GM21381 (cell line): ENCODE measurements at regions not wholly inside any gene's neighbourhood (a gene's known extent, or its start where the extent isn't known, plus 50 kb on each side); places are given as distances from the start of the nearest gene placed in this dataset.

ENCODE experiments used
- ATAC-seq: cut with Tn5 transposase; IDR thresholded peaks from one replicate; pipeline ENCODE4 v1.9.1; 2021; ENCODE audit warnings: mild to moderate bottlenecking, moderate library complexity; ENCODE audit not compliant: unreplicated experiment

- no peak for ATAC-seq
These were observed 199.5 kb upstream of the NFE2L3 start for GRCh38 chr7:25952261-25953057.

DNA sequence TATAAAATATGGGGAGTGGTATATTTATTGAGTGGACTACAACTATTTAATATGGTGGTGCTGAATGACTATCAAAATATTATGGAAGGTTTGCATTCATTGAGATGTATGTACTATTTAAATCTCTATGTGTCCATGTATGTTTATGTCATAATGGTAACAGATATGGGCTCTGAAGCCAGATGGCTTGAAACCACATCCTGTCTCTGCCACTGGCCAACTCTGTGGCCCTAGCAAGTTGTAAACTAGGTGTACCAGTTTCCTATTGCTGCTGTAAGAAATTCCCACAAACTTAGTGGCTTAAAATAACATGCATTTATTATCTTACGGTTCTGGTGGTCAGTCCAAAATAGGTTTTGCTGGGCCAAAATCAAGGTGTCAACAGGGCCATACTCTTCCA is 198.1 kb upstream of the NFE2L3 start:
- no peak for ATAC-seq

DNA sequence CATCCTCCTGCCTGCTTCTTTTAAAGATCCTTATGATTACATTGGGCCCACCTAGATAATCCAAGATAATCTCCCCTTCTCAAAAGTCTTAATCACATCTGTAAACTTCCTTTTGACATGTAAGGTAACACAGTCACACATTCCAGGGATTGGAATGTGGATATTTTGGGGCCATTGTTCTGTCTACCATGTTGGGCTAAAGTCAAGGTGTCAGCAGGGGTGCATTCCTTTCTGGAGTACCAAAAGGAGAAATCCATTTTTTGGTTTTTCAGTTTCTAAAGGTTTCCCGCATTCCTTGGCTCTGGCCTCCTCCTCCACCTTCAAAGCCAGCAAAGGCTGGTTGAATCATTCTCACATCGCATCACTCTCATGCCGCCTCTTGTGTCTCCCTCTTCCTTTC is 197.6 kb upstream of the NFE2L3 start:
- no peak for ATAC-seq

DNA sequence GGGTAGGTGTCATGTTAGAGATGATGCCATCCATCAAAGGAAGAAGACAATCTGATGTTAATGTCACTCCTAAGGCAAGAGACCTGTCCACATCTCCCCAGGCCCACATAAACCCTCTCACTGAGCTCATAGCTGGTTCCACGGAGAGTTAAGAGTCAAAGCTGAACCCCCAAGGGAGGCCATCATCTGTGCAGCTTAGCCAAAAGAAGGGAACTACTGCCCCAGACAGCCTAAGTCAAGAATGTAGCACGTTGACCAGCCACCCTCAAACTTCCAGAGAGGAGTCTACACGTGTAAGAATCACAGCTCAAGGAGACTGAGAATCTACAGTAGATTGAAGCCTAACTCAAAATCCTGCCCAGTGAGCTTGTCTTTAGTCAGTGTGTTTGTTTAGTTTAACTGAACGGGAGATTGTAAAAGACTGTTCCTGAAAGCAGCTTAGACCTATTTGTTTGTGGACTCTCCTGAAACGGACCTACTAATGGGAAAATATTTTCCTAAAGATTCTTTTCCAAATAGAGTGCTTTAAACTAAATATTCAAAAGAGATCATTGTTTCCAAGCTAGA is 192.7 kb upstream of the NFE2L3 start:
- no peak for ATAC-seq

DNA sequence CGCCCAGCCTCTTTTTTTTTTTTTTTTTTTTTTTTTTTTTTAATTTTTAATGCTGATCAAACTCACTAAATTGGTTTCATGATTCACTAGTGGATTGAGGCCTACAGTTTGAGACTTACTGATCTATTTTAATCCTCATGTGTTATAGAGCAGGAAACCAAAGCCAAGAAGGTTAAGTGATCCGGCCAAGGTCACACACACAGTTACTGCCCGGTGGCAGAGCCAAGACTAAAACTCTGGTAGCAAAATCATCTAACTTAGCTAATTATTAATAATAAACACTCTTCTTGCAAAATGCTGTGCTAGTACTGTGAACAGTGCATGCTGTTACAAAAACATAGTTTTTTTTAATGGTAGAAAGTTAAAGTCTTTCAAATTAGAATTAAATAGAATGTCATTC is 188.3 kb upstream of the NFE2L3 start:
- no peak for ATAC-seq

DNA sequence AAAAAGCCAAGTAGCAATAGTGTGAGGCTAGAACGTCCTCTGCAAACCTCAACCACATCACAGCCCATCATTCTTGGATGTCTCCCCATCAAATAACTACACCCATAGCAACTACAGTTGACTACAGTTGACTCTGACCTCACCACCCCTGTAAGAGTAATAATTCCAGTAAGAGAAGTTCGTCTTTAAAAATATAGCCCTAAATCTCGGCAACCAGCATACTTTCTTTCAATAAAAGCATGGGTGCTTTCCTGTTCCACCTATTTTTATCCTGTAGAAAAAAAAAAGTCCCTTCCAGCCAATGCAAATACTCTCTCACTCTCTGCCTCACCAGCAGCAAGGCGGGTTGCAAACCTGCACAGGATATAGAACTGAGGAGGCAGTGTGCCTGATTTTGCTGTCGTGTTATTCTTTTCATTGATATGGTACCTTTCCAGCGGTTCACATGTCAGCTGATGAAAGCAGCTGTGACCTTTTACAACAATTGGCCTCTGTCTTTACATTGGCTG is 187.5 kb upstream of the NFE2L3 start:
- ATAC-seq = peak; percentile 24

GRCh38 chr7:25965405-25966123 is 186.4 kb upstream of the NFE2L3 start:
- ATAC-seq = no peak

- ATAC-seq = no peak
These were observed 185.5 kb upstream of the NFE2L3 start for GRCh38 chr7:25966469-25966868.

DNA sequence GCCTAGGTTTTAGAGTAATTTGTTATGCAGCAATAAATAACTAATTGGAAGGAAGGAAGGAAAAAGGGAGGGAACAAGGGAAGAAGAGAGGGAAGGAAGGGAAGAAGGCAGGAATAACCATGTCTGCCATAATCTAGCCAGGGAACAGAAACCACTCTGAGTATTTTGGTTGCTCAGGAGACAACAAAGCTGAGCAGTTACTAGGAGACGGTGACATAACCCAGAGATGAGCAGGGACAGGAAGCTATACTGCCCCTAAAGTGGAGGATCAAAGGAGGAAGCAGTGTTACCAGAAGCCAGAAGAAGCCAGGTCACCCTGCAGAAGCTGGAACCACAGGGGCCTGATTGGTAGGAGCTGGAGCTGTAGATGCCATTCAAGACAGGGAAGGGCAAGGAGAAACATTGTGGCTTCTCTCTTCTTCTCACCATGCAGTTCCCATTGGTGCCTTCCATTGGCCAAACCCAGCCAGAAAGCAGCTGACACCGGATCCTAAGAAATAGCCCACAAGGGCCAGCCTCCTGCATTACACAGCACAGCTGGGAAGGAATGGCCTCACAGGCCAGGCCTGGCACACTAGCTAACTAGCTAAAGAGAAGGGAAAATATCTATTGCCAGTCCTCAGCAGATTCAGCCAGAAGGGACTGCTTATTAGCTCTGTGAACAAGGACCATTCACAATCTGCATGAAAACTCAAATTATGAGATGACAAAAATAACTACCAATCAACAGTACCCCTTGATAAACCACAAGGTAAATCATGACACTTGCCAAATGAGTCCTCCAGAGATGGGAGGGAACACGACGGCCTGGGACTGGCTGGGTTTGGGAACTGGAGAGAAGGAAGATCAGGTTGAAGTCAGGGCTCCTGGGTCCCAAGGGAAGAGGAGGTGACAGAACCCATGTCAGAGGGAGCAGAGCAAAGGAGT is 184.5 kb upstream of the NFE2L3 start:
- peak; percentile 34 for ATAC-seq

GRCh38 chr7:25968205-25968993 is 183.6 kb upstream of the NFE2L3 start:
- peak; percentile 57 for ATAC-seq

DNA sequence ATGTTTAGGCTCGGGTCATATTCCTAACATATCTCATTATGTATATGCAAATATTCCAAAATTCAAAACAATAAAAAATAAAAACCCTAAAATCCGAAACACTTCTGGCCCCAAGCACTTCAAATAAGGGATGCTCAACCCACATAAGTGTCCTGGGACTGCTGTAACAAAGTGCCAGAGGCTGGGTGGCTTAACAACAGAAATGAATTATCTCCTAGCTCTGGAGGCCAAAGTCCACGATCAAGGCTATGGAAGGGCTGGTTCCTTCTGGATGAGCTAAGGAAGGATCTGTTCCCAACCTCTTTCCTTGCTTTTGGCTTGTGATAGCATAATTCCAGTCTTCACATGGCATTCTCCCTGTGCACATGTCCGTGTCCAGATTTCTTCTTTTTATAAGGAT is 181.6 kb upstream of the NFE2L3 start:
- ATAC-seq = no peak

DNA sequence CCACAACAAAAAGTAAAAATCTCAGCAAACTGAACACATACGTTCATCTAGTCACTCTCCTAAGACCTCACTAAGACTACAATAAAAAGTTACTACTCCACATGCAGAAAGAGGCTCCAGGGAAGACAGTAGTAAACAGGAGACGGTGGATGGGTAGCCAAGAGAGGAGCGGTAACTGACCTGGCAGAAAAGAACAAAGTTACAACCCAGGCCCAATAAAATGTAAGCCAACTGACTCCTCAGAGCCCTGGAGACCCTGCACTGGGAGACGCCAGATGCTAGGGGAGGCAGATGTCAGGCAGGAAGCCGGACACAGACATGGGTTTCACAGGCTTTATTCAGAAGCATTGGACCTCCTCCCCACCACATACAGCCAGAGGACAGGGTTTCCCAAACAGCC is 181.1 kb upstream of the NFE2L3 start:
- ATAC-seq = no peak

- no peak for ATAC-seq
These were observed 175.4 kb upstream of the NFE2L3 start for GRCh38 chr7:25976630-25977029.

DNA sequence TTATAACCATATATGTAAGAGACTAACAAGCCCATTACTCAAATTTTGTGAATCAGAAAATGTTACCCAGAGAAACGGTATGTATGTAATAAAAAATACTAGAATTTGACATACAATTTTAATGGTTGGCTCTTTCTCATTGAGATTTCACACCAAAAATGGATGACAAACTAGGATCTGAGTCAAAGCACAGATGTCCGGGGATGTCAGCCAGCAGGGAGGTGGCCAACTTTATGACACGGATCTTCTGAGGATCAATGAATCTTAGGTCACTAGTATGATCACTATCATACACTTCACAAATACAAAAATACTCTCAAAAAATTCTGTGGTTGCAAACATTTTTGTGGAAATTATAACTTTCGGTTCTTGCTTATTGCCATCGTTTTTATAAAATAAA is 173.5 kb upstream of the NFE2L3 start:
- no peak for ATAC-seq

GRCh38 chr7:25979605-25980004 is 172.4 kb upstream of the NFE2L3 start:
- no peak for ATAC-seq

DNA sequence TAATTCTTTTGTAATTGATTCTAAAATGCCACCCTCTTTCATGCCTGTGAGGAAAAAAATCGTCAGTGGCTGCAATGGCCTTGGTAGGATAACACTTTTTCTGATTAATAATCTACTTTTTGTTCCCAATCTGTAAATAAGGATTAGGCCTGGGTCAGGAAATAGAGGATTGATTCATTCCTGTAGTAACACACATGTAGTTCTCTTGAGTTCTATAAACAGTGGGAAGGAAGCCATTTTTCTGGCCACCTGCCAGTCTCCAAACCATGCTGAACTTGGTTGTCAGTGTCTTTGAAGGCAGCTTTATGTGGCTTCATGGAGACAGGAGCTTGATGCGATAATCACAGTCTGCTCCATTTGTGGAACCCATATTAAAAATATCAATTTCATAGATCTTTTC is 169.3 kb upstream of the NFE2L3 start:
- ATAC-seq = no peak

- ATAC-seq = no peak
These were observed 166.8 kb upstream of the NFE2L3 start for GRCh38 chr7:25985196-25985595.

DNA sequence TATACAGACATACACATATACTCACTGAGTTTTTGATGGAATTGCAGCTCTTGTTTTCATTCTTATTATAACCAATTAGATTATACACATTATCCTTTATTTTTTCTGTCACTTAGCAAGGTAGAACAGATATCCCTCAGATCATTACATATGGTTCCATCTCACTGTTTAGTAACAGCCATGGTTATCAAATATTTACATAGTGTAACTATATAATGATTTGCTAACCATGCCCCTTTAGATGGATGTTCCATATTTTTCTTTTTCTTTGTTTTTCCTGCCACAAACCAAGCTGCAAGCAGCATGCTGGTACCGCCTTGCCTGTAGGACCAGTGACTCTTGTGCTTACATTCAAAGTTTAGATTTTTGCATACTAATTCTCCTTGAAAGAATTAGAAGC is 163.4 kb upstream of the NFE2L3 start:
- no peak for ATAC-seq

DNA sequence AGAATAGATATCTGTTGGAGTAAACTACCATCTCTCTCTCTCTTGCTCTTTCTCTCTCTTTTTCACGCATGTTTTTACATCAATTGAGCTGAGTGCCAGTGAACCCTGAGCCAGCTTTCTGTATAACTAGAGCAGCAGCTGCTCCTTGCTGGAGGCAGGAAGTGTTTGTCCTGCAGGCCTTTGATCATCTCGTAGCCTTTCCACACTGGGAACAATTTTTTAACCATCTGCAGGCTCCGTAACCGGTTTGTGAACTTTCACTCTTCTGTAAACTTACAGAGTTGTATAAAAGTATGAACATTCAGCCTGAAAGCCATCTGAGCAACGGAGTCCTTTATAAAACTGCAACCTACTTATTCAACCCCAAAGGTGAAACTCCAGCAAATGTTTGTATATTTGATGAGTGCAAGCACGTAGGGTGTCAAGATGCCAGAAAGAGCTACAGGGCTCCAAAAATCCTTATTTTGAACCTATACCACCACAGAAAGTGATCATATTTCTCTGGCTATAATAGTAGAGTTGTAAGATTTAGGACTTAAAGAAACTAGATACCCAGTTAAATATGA is 162.8 kb upstream of the NFE2L3 start:
- no peak for ATAC-seq
